AG20443 (cell line): ENCODE measurements at regions not wholly inside any gene's neighbourhood (a gene's known extent, or its start where the extent isn't known, plus 50 kb on each side); places are given as distances from the start of the nearest gene placed in this dataset.
A peak's percentile ranks its signal among the peaks of the same experiment; 100 is the strongest.
"Not testable (repeated sequence)": the region's sequence is repeated elsewhere in the genome, so short reads cannot be mapped to it uniquely, and the experiment has no call there.

Experiments
- DNase-seq: peaks from one replicate; pipeline ENCODE4 v3.0.0; 2012; ENCODE audit warnings: low spot score, mixed read lengths

GRCh38 chr15:67945951-67946700 lies 106.3 kb upstream of the RNU6-1 start:
- peak; percentile 43 for DNase-seq

DNA sequence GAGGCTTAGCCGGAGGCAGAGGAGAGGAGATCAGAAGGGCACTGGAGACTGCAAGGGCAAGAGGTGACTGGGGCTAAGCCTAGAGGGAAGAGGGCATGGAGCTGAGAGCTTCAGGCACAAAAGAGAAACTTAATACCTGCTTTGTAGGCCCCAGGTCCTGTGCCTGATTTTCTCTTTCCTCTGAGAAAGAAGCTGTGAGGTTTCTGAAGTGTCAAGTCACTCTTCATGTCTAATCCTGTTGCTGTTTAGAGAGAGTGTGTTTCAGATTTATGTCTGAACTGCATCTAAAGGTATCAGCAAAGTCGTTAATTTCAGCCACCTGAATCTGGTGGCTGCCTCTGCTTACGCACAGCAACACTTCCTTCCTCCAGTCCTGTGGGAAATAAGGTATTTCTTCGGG lies 106.9 kb upstream of the RNU6-1 start:
- DNase-seq, result no peak

GRCh38 chr15:67947254-67948039 lies 106.7 kb upstream of the PIAS1 start:
- DNase-seq, result no peak

- DNase-seq, result no peak
Observed at GRCh38 chr15:67948215-67948614, 105.9 kb upstream of the PIAS1 start.

DNA sequence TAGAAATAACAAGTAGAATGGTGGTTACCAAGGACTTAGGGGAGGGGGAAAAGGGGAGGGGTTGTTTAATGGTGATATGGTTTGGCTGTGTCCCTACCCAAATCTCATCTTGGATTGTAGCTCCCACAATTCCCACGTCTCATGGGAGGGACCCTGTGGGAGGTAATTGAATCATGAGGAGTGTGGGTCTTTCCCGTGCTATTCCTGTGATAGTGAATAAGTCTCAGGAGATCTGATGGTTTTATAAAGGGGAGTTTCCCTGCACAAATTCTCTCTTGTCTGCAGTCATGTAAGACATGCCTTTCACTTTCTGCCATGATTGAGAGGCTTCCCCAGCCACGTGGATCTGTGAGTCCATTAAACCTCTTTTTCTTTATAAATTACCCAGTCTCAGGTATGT lies 102.9 kb upstream of the PIAS1 start:
- DNase-seq, result not testable (repeated sequence)

DNA sequence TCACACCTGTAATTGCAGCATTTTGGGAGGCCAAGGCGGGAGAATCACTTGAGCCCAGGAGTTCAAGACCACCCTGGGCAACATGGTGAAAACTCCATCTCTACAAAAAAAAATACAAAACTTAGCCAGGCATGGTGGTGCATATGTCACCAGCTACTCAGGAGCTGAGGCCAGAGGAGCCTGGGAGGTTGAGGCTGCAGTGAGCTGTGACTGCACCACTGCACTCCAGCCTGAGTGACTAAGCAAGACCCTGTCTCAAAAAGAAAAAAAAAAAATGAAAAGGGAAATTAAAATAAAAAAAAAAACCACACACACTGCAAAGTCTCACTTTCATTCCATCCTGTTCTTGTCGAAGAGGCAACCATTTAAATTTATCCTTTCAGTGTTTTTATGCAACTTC lies 100.8 kb upstream of the PIAS1 start:
- DNase-seq, result no peak

DNA sequence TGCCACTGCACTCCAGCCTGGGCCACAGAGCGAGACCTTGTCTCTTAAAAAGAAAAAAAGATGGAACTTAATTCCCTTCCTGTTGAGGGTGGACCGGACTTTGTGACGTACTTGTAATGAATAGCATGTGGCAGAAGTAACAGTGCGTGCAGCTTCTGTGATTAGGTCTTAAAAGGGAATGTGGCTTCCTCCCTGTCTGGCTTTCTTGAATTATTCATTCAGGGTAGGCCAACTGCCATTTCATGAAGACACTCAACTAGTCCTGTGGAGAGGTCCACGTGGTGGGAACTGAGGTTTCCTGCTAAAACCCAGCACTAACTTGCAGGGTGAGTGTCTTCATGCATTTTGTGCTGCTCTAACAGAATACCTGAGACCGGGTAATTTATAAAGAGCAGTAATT lies 98.9 kb upstream of the PIAS1 start:
- no peak for DNase-seq

DNA sequence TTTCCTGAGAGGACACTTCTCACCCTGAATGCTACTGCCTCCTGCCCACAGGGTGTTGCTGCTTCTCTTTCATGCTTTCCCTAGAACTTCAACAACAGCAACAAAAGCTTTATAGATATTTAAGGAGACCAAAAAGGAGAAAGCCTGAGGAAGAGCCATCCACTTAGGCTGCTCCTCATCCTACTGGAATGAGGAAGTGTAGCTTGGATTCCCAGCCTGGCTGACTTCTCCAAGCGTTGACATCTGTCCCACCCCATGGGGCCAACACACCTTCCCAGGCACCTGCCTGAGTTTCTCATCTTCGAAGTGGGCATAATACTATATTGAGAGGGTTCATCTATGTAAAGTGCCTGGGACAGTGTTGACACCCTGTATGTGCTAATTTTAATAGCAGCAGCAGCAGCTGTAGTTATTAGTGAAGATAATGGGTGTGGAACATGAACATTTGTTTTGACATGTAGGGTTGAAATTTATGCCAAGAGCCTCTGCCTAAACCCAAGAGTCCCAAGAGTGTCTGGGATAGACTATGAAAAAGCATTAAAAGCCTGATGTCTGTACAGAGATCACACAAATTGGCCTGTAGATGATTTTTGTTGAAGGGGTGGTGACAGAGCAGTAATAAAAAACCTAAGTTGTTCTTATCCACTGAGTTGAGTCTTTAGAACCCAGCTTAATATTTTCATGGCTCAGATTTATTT lies 96.5 kb upstream of the PIAS1 start:
- DNase-seq, result no peak

GRCh38 chr15:67967871-67968431 lies 86.2 kb upstream of the PIAS1 start:
- peak; percentile 83 for DNase-seq

- DNase-seq, result no peak
Observed at GRCh38 chr15:67968564-67968963, 85.6 kb upstream of the PIAS1 start.

DNA sequence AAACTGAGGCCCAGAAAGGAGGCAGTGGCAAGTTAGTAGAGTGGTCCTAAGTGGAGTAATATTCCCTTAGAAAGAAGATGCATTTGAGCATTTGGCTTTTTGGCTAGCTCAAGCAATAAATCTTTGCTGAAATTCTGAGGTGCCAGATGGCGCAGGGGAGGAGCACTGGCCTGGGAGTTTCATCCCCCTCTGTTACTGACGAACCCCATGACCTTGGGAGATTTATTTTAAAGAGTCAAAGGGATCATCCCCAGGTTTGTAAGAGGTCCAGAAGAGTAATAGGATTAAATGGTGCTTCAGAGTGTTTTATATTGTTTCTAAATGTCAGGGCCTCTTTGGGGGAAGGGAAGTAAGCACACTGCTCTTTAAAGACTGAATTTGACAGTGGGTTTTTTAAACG lies 85.1 kb upstream of the PIAS1 start:
- no peak for DNase-seq

DNA sequence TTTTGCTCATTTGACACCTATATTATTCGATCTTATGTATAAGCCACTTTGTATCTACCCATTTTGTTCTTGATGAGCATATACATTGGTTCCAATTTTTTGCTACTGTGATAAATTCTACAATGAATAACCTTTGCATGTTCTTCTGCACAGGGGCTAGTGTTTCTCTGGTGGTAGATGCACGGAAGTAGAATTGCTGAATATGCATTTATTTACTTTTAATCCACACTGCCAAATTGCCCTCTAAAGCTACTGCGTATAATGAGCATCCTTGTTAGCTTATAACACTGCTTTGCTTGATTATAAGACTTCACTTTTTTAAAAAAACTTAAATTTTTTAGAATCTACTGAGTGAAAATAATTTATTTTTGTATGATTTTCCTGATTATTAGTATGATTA lies 84.2 kb upstream of the PIAS1 start:
- DNase-seq, result no peak

DNA sequence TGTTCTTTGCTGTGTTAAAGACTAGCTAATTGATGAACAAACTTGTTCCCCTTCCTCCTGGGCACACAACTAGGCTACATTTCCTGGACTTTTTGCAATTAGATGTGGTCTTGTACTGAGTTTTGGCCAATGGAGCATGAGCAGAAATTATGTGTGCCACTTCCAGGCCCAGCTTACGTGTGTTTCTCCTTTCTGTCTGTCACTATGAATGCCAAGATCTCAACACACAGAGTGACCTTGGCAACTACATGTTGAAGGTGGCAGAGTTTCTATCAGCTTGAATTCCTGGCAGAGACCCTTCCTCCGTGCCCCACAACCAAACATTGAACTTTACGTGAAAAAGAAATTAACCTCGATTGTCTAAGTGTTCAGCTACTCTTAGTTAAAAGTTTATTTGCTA lies 81.7 kb upstream of the PIAS1 start:
- DNase-seq, result no peak

DNA sequence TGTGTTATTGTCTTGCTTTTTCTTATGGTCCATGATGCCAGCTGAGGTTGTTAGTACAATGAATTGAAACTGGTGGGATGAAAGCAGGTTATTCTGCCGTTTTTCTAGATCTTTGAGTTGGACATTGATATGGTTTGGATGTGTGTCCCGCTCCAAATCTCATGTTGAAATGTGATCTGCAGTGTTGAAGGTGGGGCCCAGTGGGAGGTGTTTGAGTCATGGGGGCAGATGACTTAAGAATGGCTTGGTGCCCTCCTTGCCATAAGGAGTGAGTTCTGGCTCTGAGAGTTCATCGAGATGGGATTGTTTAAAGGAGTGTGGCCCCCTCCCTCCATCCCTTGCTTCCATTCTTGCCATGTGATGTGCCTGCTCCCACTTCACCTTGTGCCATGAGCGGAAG lies 80.3 kb upstream of the PIAS1 start:
- DNase-seq, result no peak

GRCh38 chr15:67976506-67977073 lies 77.5 kb upstream of the PIAS1 start:
- DNase-seq, result no peak

DNA sequence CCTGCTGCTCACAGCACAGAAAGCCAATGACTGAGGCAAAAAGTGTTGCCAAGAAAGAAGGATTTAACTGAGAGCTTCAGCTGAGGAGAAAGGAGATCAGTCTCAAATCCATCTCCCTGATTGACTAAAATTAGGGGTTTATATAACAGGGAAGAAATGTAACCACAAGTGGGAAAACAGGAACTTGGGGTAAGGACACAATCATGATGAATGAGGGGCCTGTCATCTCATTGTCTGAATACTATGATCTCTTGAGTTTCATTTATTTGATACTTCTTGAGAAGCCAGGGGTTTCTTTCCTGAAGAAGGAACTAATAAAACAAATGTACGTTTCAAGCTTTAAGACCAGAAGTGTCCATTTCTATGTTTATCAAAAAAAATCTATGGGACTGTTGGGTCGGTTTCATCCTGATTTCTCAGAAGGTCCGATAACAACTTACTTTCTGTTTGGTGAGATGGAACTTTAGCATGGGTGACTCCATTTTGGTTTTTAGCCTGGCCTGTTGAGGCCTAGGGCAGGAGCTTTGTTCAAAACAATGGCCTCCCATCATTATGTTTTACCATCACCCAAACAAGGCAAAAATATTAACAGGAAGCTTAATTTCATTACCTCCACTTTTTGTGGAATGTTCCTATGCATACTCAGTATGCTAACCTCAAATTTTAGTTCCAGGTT lies 76.6 kb upstream of the PIAS1 start:
- no peak for DNase-seq

- DNase-seq, result no peak
Observed at GRCh38 chr15:67979281-67979680, 74.8 kb upstream of the PIAS1 start.

DNA sequence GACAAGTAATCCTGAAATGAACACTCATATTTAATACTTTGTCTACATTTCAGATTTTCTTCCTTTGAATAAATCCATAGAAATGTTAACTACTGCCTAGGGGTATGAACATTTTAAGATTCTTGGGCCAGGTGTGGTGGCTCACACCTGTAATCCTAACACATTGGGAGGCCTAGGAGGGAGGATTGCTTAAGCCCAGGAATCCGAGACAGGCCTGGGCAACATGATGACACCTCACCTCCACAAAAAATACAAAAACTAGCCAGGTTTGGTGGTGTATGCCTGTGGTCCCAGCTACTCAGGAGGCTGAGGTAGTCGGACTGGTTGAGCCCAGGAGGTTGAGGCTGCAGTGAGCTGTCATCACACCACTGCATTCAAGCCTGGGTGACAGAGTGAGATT lies 73.9 kb upstream of the PIAS1 start:
- no peak for DNase-seq

GRCh38 chr15:67980773-67981685 lies 73.1 kb upstream of the PIAS1 start:
- DNase-seq, result no peak

- no peak for DNase-seq
Observed at GRCh38 chr15:67981848-67982247, 72.3 kb upstream of the PIAS1 start.

DNA sequence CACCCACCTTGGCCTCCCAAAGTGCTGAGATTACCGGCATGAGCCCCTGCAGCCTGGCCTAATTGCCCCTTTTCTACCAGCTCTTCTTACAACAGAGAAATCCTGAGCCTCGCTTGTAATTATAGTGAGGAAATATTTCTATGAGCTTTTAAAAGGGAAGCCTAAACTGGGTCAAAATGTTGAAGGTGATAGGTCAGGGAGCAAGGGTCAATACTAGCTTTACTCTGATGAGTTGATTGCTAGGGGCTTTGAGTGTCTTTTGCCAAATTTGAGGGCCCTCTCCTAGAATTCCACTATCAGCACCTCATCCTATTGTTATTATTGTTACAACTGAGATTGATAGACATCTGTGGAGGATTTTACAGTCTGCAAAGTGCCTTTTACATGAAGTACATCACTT lies 62.4 kb upstream of the PIAS1 start:
- no peak for DNase-seq
